Body of pancreas (tissue), 4 donors: ENCODE measurements at regions not wholly inside any gene's neighbourhood (a gene's known extent, or its start where the extent isn't known, plus 50 kb on each side); places are given as distances from the start of the nearest gene placed in this dataset.

Source experiments
- ATAC-seq: fragments of 150-250 bp; one replicate; pipeline ENCODE4 v1.9.1; 2016
- DNase-seq, 4 donors: peaks; one replicate each; pipeline ENCODE4 v3.0.0-alpha.2; 2019
- H3K27ac ChIP-seq, 4 donors: fragments of 200-600 bp; sonication (generic); 1 replicate in 3 of 4; 2 replicates in 1 of 4; pipeline versions ENCODE4 v1.5.1 to v1.6.1; 2016 to 2019; ENCODE audit warnings: mild to moderate bottlenecking in 1 of 4, mixed read lengths in 1 of 4, moderate library complexity in 1 of 4
- H3K27me3 ChIP-seq, 2 donors: fragments of 200-600 bp; sonication (generic); one replicate each; pipeline ENCODE4 v1.6.0; 2016; ENCODE audit warnings: mild to moderate bottlenecking in 1 of 2
- H3K36me3 ChIP-seq, 2 donors: fragments of 200-600 bp; sonication (generic); replicated peaks in 1 of 2; 2 replicates each; pipeline ENCODE4 v1.5.1; 2016; ENCODE audit warnings: low read depth in 2 of 2; ENCODE audit not compliant: insufficient read depth in 1 of 2
- H3K4me1 ChIP-seq: fragments of 200-600 bp; sonication (generic); one replicate; pipeline ENCODE4 v1.6.0; 2016
- H3K4me3 ChIP-seq, 2 donors: fragments of 200-600 bp; sonication (generic); 1 replicate in 1 of 2; 2 replicates in 1 of 2; pipeline ENCODE4 v1.5.1; 2016 to 2019
- H3K9me3 ChIP-seq, 3 donors: fragments of 200-600 bp; sonication (generic); 1 replicate in 2 of 3; 2 replicates in 1 of 3; pipeline ENCODE4 v1.5.1; 2016
- POLR2A ChIP-seq, 3 donors: fragments of 450-650 bp; IDR thresholded peaks; one replicate each; pipeline ENCODE4 v1.6.1; 2016; ENCODE audit warnings: antibody characterized with exemption in 3 of 3, mild to moderate bottlenecking in 2 of 3
- WGBS, 2 donors: methylation state at CpG; one replicate each; pipeline ENCODE4 v1.1.5; 2017; 5-methylcytosine and 5-hydroxymethylcytosine counted together
- intact Hi-C: fragments of 100-400 bp; cut with DNase I; formaldehyde crosslinking; loops from one replicate; pipeline ENCODE4 v1.15.1; 2023
- TF ChIP-seq, protein P1 (sequence below), 7 experiments: fragments of 450-650 bp in 4 of 7; fragments of 200-600 bp in 3 of 7; sonication (generic) in 3 of 7; IDR thresholded peaks; one replicate each; pipeline ENCODE4 v1.5.1; 2016 to 2019; ENCODE audit warnings: antibody characterized with exemption in 7 of 7

DNA sequence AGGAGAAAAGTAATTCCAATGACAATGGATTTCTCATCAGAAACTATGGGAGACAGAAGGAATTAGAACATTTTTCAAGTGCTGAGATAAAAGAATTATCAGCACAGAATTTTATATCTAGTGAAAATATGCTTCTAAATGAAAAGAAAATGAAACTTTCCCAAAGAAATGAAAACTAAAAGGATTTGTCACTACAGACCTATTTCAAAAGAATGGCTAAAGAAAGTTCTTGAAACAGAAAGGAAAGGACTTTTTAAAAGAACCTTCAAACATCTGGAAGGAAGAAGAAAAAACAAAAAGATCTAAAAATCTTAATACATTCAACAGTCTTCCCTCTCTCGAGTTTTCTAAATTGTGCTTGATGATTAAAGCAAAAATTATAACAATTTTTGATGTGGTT is 255.4 kb downstream of the FAM76B start:
- intact Hi-C loops = no loop called here
- WGBS, 2 donors = 60 to 71% methylated on average over 1 of the region's 1 CpG
- Histone ChIP-seq H3K27ac (no peak overlapping the region), H3K9me3 (no peaks in the 10 kb centered on the region), H3K36me3 (no peaks in the 10 kb centered on the region), H3K4me3 (no peak overlapping the region), H3K27me3 (no peaks in the 10 kb centered on the region), H3K4me1 (no peaks in the 10 kb centered on the region)
- TF ChIP-seq POLR2A (IDR thresholded peaks at IDR 0.05) = no peak
- TF ChIP-seq, protein P1, sequence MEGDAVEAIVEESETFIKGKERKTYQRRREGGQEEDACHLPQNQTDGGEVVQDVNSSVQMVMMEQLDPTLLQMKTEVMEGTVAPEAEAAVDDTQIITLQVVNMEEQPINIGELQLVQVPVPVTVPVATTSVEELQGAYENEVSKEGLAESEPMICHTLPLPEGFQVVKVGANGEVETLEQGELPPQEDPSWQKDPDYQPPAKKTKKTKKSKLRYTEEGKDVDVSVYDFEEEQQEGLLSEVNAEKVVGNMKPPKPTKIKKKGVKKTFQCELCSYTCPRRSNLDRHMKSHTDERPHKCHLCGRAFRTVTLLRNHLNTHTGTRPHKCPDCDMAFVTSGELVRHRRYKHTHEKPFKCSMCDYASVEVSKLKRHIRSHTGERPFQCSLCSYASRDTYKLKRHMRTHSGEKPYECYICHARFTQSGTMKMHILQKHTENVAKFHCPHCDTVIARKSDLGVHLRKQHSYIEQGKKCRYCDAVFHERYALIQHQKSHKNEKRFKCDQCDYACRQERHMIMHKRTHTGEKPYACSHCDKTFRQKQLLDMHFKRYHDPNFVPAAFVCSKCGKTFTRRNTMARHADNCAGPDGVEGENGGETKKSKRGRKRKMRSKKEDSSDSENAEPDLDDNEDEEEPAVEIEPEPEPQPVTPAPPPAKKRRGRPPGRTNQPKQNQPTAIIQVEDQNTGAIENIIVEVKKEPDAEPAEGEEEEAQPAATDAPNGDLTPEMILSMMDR (IDR thresholded peaks at IDR 0.05) = no peak
- DNase-seq (no peak), ATAC-seq (no peak)

DNA sequence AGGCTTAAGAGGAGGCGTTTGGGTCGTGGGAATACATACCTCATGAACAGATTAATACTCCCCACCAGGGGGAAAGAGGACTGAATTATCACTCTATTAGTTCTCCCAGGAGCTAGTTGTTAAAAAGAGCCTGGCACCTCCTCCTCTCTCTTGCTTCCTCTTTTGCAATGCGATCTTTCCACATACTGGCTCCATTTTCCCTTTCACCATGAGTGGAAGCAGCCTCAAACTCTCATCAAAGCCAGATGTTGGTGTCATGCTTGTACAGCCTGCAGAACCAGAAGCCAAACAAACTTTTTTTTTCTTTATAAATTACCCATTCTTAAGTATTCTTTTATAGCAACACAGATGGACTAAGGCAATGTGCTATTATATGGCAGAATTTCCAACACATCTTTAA is 258.5 kb downstream of the FAM76B start:
- TF ChIP-seq, protein P1 (IDR thresholded peaks at IDR 0.05) = no peak
- no peak for TF ChIP-seq POLR2A (IDR thresholded peaks at IDR 0.05)
- ATAC-seq (no peak), DNase-seq (no peak)
- no peak overlapping the region for H3K4me3 ChIP-seq
- H3K27ac ChIP-seq = no peak overlapping the region
- H3K4me1 ChIP-seq = no peaks in the 10 kb centered on the region
- H3K36me3 ChIP-seq = no peaks in the 10 kb centered on the region
- H3K9me3 ChIP-seq = no peaks in the 10 kb centered on the region
- WGBS, 2 donors = 54 to 80% methylated on average over 3 of the region's 3 CpGs
- intact Hi-C loops = no loop called here
- no peaks in the 10 kb centered on the region for H3K27me3 ChIP-seq

DNA sequence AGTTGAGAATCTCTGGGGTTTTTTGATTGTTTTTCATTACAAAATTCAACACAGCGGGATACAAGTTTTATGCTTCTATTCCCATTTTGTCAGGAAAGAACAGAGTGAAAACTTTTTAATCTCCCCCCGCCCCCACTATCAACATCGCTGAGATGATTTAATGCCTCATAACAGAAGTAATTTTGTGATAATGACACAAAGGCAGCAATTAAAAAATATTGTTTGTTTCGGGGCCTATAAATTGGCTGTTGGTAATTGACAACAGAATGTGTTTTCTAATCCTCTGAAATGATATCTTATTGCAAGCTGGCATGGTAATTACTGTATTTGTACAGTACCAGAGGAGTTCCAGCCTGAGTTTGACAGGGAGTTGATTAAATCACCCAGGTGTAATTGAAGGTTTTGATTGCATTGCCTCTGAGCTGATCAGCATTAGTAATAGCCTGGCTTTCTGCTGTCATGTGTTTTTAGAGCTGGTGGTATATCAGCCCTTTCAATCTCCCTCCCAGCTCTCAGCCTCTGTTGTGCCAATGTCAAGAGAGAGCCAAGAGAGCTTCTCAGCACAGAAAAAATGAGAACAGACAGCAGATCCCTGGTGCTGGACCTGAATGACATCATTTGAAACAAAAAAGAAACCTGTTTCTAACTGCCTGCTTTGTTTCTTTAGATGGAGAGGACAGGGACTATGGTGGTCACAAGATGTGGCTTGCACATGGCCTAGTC is 265.1 kb downstream of the FAM76B start:
- Histone ChIP-seq H3K4me1 (no peaks in the 10 kb centered on the region), H3K27me3 (no peaks in the 10 kb centered on the region), H3K27ac (no peak overlapping the region), H3K4me3 (no peak overlapping the region), H3K36me3 (no peaks in the 10 kb centered on the region), H3K9me3 (no peaks in the 10 kb centered on the region)
- WGBS, 2 donors = 76 to 81% methylated on average over 4 of the region's 4 CpGs
- TF ChIP-seq, protein P1 (IDR thresholded peaks at IDR 0.05) = no peak
- no peak for TF ChIP-seq POLR2A (IDR thresholded peaks at IDR 0.05)
- DNase-seq = no peak
- intact Hi-C loops = no loop called here
- ATAC-seq = no peak

DNA sequence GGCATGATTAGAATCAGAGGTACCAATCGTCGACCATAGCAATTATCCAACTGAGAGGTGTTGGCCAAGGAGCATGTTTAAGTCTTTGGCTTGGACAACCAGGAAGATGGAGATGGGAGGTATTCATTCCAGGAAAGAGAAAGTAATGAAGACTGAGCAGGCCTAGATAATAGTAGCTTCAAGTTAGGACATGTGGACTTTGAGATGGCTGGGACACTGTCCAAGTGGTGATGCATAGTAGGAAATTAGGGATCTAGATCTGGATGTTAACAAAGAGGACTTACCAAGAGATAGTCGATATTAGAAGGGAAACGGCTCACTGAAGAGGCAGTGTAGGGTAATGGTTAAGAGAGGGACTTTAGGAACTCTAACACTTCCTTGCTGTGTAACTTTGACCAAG is 266.7 kb downstream of the FAM76B start:
- WGBS, 2 donors = 64 to 66% methylated on average over 4 of the region's 4 CpGs
- intact Hi-C loops = no loop called here
- TF ChIP-seq, protein P1 (IDR thresholded peaks at IDR 0.05) = no peak
- no peak for TF ChIP-seq POLR2A (IDR thresholded peaks at IDR 0.05)
- no peak overlapping the region for H3K4me3 ChIP-seq
- H3K27ac ChIP-seq = no peak overlapping the region
- no peaks in the 10 kb centered on the region for H3K36me3 ChIP-seq
- H3K4me1 ChIP-seq = no peaks in the 10 kb centered on the region
- H3K9me3 ChIP-seq = no peaks in the 10 kb centered on the region
- DNase-seq (no peak), ATAC-seq (no peak)
- H3K27me3 ChIP-seq = no peaks in the 10 kb centered on the region

DNA sequence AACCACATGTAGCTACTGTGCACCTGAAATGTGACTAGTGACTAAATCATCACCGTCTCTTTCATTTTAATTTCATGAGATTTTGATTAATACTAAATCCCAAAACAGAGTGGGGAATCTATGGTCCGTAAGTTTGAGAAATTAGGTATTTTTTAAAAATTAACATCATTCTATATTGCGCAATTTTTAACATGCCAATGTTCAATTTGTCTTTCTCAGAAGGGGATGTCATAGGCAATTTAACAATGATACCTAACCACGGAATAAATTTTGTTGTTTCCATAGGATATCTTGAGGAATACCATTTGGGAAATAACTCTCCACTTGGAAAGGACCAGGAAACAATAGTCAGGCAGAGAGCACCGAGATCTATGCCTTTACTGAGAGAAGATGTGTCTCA is 267.7 kb downstream of the FAM76B start:
- 72% methylated on average over 5 of the region's 5 CpGs for WGBS, 2 donors
- no peaks in the 10 kb centered on the region for H3K36me3 ChIP-seq
- H3K27me3 ChIP-seq = no peaks in the 10 kb centered on the region
- no peaks in the 10 kb centered on the region for H3K4me1 ChIP-seq
- intact Hi-C loops = no loop called here
- H3K9me3 ChIP-seq = no peaks in the 10 kb centered on the region
- TF ChIP-seq POLR2A (IDR thresholded peaks at IDR 0.05) = no peak
- TF ChIP-seq, protein P1 (IDR thresholded peaks at IDR 0.05) = no peak
- no peak for DNase-seq
- no peak overlapping the region for H3K27ac ChIP-seq
- no peak overlapping the region for H3K4me3 ChIP-seq
- ATAC-seq = no peak
